Islet of Langerhans (tissue), 1 donor: ENCODE measurements at regions not wholly inside any gene's neighbourhood (a gene's known extent, or its start where the extent isn't known, plus 50 kb on each side); places are given as distances from the start of the nearest gene placed in this dataset.

Source experiments
- FAIRE-seq: peaks from one replicate; lab custom pipeline; 2011; peaks lifted over from hg19 to GRCh38; lab: Jason Lieb, UNC

DNA sequence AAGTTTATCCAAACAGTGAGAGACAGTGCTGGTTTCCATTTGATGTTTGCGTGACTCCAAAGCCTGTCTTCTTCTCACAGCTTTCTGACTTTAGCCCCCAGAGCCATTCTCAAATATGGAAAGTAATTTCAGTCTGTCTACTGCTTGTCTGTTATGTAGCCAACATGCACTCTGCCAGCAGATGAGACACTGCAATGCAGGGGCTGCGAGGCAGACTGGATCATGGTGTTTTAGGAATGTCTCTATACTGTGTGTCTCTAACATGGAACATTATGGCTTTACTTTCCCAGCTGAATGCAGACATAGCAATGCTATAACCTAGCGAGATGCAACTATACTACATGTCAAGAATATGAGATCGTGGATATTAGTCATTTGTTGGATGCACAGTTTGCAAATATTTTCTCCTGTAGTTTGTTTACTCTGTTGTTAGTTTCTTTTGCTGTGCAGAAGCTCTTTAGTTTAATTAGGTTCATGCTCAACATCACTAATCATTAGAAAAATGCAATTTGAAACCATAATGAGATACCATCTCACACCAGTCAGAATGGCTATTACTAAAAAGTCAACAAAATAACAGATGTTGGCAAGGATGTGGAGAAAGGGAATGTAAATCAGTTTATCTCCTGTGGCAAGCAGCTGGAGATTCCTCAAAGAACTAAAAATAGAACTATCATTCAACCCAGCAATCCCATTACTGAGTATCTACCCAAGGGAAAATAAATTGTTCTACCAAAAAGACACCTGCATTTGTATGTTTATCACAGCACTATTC lies 235.8 kb upstream of the TMTC1 start:
- FAIRE-seq, result no peak

DNA sequence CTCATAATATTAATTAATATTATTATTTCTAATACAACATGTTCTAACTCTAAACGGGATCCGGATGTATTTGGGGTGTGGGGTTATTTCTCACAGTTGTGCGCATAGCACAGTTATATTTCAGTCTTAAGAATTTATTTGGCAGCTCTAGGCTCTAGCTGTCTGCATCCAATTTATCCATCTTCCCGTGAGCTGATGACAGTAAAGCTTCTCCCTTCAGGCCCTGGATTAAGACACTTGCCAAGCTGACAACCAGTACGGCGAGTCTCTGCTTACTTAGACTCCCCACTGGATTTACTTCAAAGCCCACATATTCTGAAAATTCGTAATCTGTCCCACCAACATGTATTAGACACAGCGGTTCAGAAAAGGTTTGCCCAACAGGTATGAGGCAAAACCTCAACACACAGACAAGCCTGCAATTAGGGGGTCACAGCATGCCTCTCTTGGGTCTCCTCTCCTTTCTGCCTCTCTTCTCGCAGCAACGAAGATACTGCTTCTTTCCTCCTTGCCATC lies 232.9 kb upstream of the TMTC1 start:
- no peak for FAIRE-seq

DNA sequence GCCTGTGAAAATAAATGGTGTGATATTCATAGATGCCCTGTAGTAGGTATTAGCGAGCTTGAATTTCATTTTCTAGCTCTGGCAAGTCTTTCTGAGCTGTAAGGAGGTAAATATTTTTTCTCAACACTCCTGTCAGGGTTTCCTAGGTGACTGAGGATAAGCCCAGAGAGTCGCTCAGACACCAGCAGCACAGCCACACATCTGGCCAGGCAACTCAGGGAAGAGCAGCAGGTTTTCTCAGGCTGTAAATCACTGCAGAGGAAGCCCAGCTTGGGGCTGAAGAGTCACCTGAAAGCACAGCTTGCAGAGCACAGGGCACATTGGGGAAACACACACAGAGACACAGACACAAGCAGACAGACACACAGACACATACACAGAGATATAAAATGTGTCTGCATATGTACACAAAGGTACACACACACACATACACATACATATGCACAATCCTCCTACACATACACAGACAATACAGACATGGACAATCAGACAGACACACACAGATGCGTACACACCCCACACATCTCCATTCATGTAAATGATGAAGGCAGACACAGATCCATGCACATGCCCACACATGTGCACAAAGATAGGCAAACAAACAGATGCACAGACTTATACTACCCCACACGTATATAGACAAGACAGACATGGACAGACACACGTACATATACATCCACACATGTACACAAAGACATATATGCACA lies 232.0 kb upstream of the TMTC1 start:
- no peak for FAIRE-seq

DNA sequence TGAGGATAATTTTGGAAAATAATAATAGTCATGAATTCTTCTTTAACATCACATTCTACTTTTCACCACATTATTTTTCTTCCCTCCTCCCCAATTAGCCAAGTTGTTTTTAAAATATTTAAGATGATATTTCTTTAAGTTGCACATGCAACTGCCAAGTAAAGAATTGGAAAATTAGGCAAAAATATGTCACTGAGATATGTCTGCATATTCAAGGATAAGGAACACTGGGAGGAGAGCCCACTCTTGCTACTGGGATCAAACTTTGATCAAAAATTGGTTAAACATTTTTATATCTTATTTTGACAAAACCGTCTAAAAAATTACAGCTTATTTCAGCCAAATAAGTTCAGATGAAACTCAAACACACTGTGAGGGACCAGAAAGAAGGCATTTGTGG lies 231.2 kb upstream of the TMTC1 start:
- FAIRE-seq, result no peak

DNA sequence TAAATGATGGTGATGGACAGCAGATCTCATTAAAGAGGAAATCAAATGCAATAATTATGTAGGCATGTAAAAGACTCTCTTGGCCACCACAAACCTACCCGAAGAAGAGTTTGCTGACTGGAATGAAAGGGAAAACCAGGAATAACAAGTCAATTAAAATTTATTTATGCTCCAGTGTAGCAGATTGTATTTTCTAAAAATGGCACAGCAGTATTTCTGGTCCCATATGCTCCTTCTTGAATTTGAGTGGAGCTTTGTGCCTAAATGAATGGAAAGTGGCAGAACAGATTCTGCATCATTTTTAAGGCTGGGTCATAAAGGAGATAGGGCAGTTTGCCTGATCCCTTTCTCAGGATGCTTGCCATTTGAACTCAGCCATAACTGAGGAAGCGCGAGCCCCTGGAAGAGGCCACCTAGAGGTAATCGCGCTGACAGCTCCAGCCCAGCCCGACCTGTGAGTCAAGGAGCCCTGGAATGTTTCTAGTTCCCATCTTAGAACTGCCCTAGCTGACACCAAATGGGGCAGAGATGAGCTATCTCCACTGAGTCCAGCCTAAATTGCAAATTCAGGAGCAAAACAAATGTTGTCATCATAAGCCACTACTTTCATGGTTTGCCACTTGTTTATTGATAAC lies 229.2 kb upstream of the TMTC1 start:
- FAIRE-seq, result no peak

DNA sequence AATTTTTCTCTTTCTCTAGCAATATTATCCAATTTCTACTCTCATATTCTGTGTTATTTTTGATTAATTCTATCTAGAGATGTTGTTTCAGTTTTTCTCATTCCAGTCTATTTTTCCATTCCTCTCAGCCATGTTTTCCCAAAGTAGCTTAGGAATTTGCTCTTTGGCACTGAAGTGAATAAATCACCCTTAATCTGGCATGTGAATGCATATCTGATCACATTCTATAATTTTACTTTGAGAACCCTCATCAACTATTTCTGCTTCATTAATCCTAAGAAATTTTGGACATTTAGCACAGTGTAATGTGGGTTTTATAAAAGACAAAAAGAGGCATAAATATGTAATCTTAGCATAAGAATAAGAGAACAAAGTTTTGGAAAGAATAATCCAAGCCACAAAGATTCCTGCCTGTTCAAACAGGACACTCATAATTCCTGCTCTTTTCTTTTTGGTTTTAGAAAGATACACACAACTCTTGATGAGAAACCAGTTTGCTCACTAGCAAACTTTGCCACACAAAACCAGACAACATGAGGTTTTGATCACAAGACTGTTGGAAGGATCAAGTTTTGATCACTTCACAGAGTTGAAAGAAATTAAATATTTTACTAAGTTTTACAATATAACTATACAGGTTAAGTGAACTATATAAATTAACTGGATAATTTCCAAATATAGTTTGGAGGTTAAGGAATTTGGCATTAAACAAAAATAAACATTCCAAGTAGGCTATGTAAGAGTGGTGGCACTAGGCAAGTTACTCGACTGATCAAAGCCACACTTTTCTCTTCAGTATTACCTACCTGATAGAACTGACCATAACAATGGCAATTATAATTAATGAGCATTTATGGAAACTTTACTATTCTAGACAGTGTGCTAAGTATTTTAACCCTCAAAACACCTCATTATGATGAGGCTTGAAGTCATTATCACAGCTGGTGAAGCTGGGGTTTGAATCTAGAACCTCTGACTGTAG lies 226.6 kb upstream of the TMTC1 start:
- FAIRE-seq, result no peak

DNA sequence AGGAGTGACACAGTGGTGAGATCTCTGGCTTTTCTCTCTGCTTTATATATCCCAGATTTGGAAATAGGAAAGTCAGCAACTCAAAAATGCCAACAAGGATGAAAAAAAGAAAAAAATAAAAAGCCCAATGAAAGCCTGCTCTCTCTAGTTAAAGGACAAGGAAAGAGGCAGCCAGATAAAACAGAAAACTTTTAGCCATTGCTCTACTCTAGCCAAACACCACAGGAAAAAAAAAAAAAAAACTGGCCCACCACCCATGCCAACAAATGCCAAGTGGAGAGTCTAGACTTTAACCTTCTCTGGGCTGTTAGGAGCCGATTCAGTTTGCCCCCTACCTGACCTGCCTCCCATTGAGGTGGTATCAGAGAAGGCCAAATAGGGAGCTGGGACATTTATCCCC lies 222.3 kb upstream of the TMTC1 start:
- no peak for FAIRE-seq

DNA sequence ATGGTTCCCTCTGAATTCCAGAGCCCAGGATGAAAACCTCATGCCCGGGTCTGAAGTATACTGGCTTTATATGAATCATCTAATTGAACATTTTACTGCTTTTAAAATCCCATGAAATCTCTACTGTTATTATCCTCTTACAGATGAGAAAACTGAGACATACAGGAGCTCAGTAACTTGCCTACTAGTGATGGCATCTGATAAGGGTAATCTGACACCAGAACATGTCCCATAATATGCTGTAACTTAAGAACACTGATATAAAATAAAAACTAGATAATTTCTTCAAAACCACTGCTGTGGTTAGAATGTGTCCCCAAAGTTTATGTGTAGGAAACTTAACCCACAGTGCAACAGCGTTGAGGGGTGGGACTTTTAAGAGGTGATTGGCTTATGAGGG lies 219.6 kb upstream of the TMTC1 start:
- FAIRE-seq, result no peak

DNA sequence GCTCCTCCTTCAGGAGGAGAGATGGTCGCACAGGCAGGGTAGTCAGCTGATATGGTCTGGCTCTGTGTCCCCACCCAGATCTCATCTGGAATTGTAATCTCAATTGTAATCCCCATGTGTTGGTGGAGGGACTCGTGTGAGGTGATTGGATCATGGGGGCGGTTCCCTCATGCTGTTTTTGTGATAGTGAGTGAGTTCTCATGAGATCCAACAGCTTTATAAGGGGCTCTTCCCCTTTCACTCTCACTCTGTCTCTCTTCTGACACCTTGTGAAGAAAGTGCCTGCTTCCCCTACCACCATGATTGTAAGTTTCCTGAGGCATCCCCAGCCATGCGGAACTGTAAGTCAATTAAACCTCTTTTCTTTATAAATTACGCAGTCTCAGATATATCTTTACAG lies 218.9 kb upstream of the TMTC1 start:
- FAIRE-seq, result no peak

DNA sequence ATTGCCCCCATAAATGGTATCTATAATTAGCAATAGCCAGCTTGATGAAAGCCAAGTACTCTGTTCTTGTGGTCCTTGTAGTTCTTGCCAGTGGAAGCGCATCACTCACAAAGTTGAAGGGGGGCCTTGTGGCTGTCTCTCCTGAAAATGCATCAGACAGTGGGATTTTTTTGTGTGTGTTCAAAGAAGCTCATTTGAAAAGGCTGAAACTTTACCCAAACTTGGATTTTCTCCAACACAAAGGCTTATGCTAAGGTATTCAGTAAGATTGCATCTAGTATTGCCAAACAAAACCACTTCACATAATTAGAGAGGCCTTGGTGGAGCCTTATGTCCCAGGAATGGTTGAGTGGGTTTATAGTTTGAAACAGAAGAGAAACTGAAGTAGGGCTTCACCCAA lies 216.7 kb upstream of the TMTC1 start:
- no peak for FAIRE-seq

DNA sequence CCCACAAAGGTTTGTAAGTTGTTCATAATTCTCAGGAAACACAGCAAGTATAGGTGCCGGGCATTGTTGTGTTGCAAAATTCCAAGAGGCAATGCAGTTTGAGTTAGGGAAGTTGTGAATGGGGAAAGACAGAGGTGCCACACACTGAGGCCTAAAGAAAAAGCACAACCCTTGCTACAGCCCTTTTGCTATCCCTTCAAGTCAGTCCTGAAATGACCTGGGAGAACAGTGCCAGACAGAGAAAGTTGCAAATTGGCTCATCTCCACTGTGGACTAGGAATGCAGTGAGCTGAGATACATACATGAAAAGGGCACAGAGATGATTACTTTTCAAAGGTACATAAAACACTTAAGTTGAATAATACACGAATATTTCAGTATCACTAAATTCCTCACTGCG lies 213.3 kb upstream of the TMTC1 start:
- no peak for FAIRE-seq

DNA sequence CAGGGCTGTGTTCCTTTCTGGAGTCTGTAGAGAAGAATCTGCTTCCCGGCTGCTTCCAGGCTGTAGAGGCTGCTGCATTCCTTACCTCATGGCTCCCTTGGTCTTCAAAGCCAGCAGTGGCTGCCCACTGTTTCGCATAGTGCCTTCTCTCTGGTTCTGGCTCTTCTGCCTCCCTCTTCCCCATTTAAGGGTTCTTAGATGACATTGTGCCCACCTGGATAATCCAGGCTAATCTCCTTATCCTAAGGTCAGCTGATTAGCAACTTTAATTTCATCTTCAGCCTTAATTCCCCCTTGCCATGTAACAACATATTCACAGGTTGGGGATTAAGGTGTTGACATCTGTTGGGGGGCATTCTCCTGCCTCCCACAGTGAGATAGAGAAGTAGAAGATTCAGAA lies 208.6 kb upstream of the TMTC1 start:
- FAIRE-seq, result no peak

DNA sequence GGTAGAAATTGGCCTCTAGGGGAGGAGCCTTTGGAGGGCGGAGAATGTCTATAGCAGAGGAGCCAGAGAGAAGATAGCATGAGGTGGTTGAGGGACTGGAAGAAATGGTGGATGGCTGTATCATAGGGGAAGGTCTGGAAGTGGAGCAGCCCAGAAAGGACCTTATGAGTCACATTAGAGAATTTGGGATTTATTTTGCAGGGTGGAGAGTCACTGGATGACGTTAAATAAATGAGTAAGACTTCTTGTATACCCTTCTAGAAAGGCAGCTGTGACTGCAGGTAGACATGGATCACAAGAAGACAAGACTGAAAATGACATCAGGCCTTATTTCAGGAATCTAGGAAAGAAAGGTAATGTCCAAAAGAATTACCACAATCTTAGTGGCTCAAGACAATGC lies 208.2 kb upstream of the TMTC1 start:
- no peak for FAIRE-seq

DNA sequence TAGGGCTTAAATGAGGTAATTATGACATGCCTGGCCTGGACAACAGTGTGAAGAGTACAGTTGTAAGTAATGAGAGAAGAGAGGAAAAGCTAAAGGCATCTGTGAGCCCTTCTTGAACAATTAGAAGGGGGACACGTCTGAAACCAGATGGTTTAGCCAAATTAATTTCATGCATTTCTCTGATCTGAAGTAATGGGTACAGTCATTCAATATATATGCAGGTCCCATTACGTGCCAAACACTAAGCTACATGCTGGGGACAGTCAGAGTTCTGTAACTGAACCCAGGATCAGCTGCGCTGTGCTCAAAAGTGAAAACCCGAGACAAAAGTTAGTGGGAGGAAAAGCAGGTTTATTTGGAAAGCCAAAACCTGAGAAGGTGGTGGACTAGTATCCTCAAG lies 207.2 kb upstream of the TMTC1 start:
- no peak for FAIRE-seq

DNA sequence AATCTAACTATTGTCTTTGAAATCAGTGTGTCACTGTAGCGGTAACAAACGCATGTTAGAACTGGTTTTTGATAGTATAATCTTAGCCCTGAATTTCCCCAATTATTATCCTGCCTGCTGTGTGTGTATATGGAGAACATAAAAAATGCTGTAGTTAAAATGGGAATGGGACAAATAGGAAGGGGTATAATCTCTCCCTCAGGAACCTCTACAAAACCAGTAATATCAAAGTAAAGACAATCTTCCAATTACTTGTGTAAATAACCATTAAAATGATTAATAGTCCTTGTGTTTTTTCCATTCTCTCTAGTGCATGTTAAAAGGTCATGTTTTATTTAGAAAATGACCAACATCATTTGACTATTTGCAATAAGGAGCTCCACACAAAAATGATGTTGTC lies 200.1 kb upstream of the TMTC1 start:
- no peak for FAIRE-seq

DNA sequence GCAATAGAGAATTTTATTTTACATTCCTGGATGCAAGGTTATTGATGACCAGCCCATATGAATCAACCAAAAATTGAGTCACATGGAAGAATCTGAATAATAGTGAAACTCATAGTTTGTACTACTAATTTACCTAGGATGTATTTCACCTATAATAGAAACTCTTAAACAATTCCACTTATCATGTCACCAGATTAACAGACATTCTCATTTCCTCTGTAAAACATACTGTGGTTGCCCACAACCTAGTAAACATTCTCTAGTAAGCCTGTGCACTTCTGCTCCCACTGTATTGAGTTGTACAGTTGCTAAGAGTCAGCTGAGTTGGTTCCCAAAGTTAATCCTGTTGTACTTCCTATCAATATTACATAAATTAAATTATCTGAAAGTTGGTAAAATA lies 196.6 kb upstream of the TMTC1 start:
- FAIRE-seq, result no peak

DNA sequence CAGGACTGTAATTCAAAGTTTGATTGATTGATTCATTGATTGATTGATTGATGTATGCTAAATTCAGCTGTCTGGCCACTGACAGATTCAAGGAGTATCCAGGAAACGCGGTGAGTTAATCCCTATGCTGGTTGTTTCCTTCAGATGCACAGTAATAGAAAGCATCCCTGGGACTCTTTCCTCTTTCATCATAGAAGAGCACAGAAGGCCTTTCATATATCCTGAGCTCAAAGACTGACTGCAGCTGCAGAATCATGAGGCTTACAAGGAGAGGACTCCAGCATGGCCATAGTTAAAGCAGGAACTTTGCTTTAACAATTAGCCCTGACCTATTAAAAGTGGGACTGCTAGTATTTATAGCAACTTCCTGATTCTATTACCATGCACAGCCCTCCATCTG lies 187.7 kb upstream of the TMTC1 start:
- FAIRE-seq, result no peak

DNA sequence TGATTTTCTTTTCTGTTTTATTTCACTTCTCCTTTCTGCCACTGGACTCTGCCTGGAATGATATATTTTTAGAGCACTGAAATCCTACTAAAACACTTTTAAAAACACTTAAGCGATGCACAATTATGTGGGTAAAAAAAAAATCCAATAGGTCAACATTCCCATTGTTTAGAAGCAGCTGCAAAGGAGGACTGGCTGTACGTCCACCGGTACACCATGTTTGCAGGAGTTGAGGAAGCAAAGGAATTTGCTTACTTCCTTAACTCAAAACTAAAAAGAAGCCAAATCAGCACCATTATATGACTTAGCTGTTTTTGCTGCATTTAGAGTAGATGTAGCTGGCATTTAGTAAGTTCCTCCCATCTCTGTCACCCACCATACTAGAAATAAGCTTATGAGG lies 186.8 kb upstream of the TMTC1 start:
- no peak for FAIRE-seq

DNA sequence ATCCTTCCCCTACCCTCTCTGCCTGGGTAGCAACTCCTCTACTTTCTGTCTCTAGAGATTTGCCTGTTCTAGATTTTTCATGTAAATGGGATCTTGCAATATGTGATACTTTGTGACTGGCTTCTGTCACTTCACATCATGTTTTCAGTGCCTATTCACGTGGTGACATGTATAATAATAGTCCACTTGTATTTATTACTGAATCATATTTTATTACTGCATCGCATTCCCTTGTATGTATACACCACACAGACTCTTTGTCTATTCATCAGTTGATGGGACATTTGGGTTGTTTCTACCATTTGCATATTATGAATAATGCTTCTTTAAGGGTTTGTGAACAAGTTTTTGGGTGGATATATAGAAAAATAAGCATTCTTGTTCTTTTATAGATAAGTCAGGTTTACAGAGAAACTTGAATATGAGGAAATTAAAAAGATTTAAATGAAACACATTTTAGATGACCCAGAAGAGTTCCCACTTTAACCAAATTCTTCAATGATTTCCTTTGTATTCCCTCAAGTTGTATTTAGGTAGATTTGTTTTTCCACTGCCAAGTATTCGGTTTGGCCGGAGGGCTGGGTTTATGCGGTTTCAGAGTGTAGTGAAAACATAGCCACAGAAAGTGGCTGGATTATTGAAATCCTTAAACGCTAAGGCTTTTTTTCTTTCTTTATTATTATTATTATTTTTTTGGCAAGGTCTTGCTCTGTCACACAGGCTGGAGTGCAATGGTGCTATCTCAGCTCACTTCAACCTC lies 178.7 kb upstream of the TMTC1 start:
- no peak for FAIRE-seq

DNA sequence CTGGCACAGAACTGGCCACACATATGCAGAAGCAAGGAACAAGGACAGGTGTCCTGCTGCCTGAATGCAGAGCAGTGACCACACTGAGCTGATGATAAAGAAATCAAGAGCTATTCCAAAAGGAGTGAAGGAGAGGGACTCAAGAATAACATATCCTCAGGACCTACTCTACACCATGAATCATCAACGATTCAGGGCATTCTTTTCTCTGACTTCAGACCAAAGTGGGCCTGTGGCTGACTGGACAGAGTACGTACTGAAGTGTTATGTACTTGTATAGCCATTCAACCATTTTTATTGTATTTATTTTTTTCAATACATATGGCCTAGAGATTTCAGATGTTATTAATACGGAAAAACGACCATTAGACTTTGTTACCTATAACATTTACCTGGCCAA lies 177.5 kb upstream of the TMTC1 start:
- no peak for FAIRE-seq

DNA sequence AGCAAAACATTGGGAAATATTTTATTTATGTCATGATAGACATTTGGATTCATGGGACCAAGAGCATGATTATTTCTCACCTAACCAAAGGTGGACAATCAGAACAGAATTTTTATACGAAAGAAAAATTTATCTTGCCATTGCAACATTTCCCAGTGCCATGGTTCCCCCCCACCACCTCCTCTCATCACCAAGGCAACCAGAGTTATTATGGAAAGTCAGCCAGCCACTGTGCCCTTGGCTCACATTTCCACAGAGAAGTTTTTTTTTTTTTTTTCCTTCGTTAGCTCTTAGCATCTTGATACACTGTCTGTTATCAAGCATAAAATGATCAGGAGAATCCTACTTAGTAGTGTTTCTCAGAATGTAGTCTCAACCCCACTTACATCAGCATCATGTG lies 176.4 kb upstream of the TMTC1 start:
- no peak for FAIRE-seq

DNA sequence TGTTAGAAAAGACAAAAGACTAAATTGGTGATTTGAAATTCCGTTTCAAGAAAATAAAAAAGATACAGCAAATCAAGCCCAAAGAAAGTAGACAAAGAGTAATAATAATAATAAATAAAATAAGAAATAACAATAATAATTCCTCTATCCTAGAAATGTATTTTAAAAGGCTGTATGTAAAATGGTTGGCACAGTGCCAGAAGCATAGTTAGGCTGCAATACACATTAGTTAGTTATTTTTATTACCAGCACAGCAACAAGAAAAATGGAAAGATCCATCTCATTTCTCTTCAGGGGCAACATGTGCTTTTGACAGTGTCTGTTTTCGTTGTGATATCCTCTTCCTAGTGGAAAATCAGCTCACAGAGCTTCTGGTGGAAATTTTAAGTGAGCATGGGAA lies 174.1 kb upstream of the TMTC1 start:
- no peak for FAIRE-seq
